ENCODE measurements at regions not wholly inside any gene's neighbourhood (a gene's known extent, or its start where the extent isn't known, plus 50 kb on each side); places are given as distances from the start of the nearest gene placed in this dataset.

GRCh38 chr2:122251566-122251965 lies 496.1 kb downstream of the TSN start:
- Histone ChIP-seq H3K4me3 (ENCODE audit: low read depth, low read length) (no peak overlapping the region), H3K36me3 (ENCODE audit: control insufficient read depth, insufficient read depth, low read length) (no peaks in the 10 kb centered on the region), H3K27me3 (ENCODE audit: control insufficient read depth, insufficient read depth, low read length) (no peaks in the 10 kb centered on the region)
- DNase-seq (ENCODE audit: low read depth) (no peak), FAIRE-seq (no peak)
- TF ChIP-seq CTCF (IDR thresholded peaks at IDR 0.05; ENCODE audit: insufficient read depth, low read length, severe bottlenecking): no peak

- DNase-seq (ENCODE audit: low read depth): peak; percentile 54
- no peaks in the 10 kb centered on the region for H3K27me3 ChIP-seq (ENCODE audit: control insufficient read depth, insufficient read depth, low read length)
- no peak overlapping the region for H3K4me3 ChIP-seq (ENCODE audit: low read depth, low read length)
- no peaks in the 10 kb centered on the region for H3K36me3 ChIP-seq (ENCODE audit: control insufficient read depth, insufficient read depth, low read length)
- no peak for FAIRE-seq
- TF ChIP-seq CTCF (IDR thresholded peaks at IDR 0.05; ENCODE audit: insufficient read depth, low read length, severe bottlenecking): no peak
Observed at GRCh38 chr2:122255924-122256323, 500.5 kb downstream of the TSN start.

GRCh38 chr2:122261911-122262310 lies 506.5 kb downstream of the TSN start:
- no peak overlapping the region for H3K4me3 ChIP-seq (ENCODE audit: low read depth, low read length)
- TF ChIP-seq CTCF (IDR thresholded peaks at IDR 0.05; ENCODE audit: insufficient read depth, low read length, severe bottlenecking): no peak
- FAIRE-seq: no peak

GRCh38 chr2:122263746-122264145 lies 508.3 kb downstream of the TSN start:
- Histone ChIP-seq H3K36me3 (ENCODE audit: control insufficient read depth, insufficient read depth, low read length) (no peaks in the 10 kb centered on the region), H3K4me3 (ENCODE audit: low read depth, low read length) (no peak overlapping the region), H3K27me3 (ENCODE audit: control insufficient read depth, insufficient read depth, low read length) (no peaks in the 10 kb centered on the region)
- DNase-seq (ENCODE audit: low read depth) (no peak), FAIRE-seq (no peak)
- no peak for TF ChIP-seq CTCF (IDR thresholded peaks at IDR 0.05; ENCODE audit: insufficient read depth, low read length, severe bottlenecking)

More at GRCh38 chr2:122261911-122262310, 506.5 kb downstream of the TSN start:
- Histone ChIP-seq H3K36me3 (ENCODE audit: control insufficient read depth, insufficient read depth, low read length) (no peaks in the 10 kb centered on the region), H3K27me3 (ENCODE audit: control insufficient read depth, insufficient read depth, low read length) (no peaks in the 10 kb centered on the region)
- DNase-seq (ENCODE audit: low read depth): no peak

- H3K4me3 ChIP-seq (ENCODE audit: low read depth, low read length): no peak overlapping the region
- H3K36me3 ChIP-seq (ENCODE audit: control insufficient read depth, insufficient read depth, low read length): no peaks in the 10 kb centered on the region
- H3K27me3 ChIP-seq (ENCODE audit: control insufficient read depth, insufficient read depth, low read length): no peaks in the 10 kb centered on the region
- DNase-seq (ENCODE audit: low read depth) (no peak), FAIRE-seq (no peak)
- no peak for TF ChIP-seq CTCF (IDR thresholded peaks at IDR 0.05; ENCODE audit: insufficient read depth, low read length, severe bottlenecking)
Observed at GRCh38 chr2:122266636-122267035, 511.2 kb downstream of the TSN start.

GRCh38 chr2:122267947-122268346 lies 512.5 kb downstream of the TSN start:
- Histone ChIP-seq H3K27me3 (ENCODE audit: control insufficient read depth, insufficient read depth, low read length) (no peaks in the 10 kb centered on the region), H3K4me3 (ENCODE audit: low read depth, low read length) (no peak overlapping the region), H3K36me3 (ENCODE audit: control insufficient read depth, insufficient read depth, low read length) (no peaks in the 10 kb centered on the region)
- DNase-seq (ENCODE audit: low read depth) (no peak), FAIRE-seq (no peak)
- no peak for TF ChIP-seq CTCF (IDR thresholded peaks at IDR 0.05; ENCODE audit: insufficient read depth, low read length, severe bottlenecking)

All from bronchial epithelial cell (primary cell).